ENCODE measurements at regions not wholly inside any gene's neighbourhood (a gene's known extent, or its start where the extent isn't known, plus 50 kb on each side); places are given as distances from the start of the nearest gene placed in this dataset.
A peak's percentile ranks its signal among the peaks of the same experiment; 100 is the strongest.

DNA sequence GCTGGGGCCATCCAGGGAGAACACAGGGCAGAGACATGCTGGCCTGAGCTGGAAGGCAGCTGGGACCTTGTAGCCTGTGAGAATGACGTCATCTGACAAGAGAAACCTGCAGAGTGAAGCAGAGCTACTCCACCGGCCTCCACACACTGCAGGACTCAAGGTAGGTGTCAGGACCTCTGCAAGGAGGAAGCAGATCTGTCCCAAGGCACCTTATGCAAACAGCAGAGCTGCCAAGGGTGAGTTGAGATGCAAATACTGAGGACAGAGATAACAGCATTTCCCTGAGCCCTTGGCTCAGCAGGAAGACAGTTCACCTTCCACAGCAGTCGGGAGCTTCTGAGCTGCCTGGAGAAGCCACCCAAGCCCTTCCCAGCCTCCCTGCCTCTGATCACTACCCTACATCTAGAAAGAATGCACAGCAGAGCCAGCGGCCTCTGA is 51.9 kb upstream of the IGSF9B start:
- DNase-seq (ENCODE audit: extremely low read depth, insufficient read length), result no peak
- H3K4me3 ChIP-seq (replicated peaks; ENCODE audit: low read depth, low read length), result no peak overlapping the region

DNA sequence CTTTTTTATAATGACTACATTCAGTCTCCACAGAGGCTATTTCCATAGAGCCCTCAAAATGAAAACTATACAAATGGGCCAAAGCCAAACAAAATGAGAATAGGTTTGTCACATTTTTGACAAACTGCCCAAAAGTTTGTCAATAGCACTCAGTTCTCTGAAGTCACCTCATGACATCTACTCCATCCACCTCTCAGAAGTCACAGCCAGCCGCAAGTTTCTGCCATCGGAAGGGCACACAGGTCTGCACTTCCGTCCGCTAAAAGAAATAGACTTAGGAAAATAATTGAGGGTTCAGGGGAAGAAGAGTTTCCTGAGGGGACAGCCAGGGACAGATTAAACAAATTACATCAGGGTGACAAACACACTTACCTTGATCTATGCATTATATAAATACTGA is 55.4 kb upstream of the JAM3 start:
- no peak for DNase-seq (ENCODE audit: extremely low read depth, insufficient read length)
- no peaks in the 10 kb centered on the region for H3K36me3 ChIP-seq (ENCODE audit: control insufficient read depth, insufficient read depth, low read length)
- H3K27me3 ChIP-seq (replicated peaks; ENCODE audit: control insufficient read depth, insufficient read depth, low read length), result peaks cover 1% of the 10 kb centered on the region
- no peak overlapping the region for H3K4me3 ChIP-seq (replicated peaks; ENCODE audit: low read depth, low read length)
- TF ChIP-seq, protein P1, sequence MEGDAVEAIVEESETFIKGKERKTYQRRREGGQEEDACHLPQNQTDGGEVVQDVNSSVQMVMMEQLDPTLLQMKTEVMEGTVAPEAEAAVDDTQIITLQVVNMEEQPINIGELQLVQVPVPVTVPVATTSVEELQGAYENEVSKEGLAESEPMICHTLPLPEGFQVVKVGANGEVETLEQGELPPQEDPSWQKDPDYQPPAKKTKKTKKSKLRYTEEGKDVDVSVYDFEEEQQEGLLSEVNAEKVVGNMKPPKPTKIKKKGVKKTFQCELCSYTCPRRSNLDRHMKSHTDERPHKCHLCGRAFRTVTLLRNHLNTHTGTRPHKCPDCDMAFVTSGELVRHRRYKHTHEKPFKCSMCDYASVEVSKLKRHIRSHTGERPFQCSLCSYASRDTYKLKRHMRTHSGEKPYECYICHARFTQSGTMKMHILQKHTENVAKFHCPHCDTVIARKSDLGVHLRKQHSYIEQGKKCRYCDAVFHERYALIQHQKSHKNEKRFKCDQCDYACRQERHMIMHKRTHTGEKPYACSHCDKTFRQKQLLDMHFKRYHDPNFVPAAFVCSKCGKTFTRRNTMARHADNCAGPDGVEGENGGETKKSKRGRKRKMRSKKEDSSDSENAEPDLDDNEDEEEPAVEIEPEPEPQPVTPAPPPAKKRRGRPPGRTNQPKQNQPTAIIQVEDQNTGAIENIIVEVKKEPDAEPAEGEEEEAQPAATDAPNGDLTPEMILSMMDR (IDR thresholded peaks at IDR 0.05; ENCODE audit: insufficient read depth, low read length, poor library complexity, severe bottlenecking), result no peak

More for the DNA sequence above, 51.9 kb upstream of the IGSF9B start:
- peaks cover 1% of the 10 kb centered on the region for H3K27me3 ChIP-seq (replicated peaks; ENCODE audit: control insufficient read depth, insufficient read depth, low read length)
- H3K36me3 ChIP-seq (ENCODE audit: control insufficient read depth, insufficient read depth, low read length), result no peaks in the 10 kb centered on the region
- TF ChIP-seq, protein P1 (IDR thresholded peaks at IDR 0.05; ENCODE audit: insufficient read depth, low read length, poor library complexity, severe bottlenecking), result no peak

DNA sequence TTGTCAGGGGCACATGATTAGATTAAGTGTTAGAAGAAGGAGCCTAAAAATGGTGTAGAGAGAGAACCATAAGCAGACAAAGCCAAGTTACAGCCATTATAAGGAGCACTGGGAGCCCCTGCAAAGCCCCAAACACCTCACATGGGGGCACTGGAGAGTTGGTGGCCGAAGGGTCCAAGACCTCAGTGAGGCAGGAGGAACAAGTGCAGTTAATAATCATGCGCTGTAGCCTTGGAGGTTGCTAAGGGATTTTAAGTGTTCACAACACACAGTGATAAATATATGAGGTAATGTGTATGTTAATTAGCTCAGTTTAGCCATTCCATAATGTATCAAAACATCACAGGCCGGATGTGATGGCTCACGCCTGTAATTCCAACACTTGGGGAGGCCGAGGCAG is 54.4 kb upstream of the JAM3 start:
- no peak for DNase-seq (ENCODE audit: extremely low read depth, insufficient read length)
- TF ChIP-seq, protein P1 (IDR thresholded peaks at IDR 0.05; ENCODE audit: insufficient read depth, low read length, poor library complexity, severe bottlenecking), result peak; percentile 27
- no peaks in the 10 kb centered on the region for H3K36me3 ChIP-seq (ENCODE audit: control insufficient read depth, insufficient read depth, low read length)
- H3K4me3 ChIP-seq (replicated peaks; ENCODE audit: low read depth, low read length), result no peak overlapping the region
- H3K27me3 ChIP-seq (replicated peaks; ENCODE audit: control insufficient read depth, insufficient read depth, low read length), result no peaks in the 10 kb centered on the region; the same call in 1 of the 2 replicates

DNA sequence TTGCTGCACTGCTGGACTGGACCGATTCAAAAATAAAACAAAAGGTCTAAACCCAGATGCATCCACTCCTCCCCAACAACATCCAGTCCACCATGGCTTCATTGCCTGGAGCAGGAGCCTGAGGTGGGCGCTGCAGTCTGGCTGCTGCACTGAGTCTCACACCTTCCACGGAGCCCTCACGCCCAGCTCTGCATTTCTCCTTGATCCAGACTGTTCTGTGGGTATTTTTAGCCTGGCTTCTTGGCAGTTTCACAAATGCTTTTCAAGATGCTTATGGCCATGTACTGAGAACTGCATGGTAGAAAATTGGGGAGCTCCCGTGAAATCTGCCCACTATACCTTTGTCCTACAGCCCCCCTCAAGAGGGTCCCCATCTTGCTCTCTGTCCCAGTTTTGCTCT is 53.3 kb upstream of the JAM3 start:
- DNase-seq (ENCODE audit: extremely low read depth, insufficient read length), result no peak
- Histone ChIP-seq H3K4me3 (replicated peaks; ENCODE audit: low read depth, low read length) (no peak overlapping the region), H3K36me3 (ENCODE audit: control insufficient read depth, insufficient read depth, low read length) (no peaks in the 10 kb centered on the region), H3K27me3 (replicated peaks; ENCODE audit: control insufficient read depth, insufficient read depth, low read length) (no peaks in the 10 kb centered on the region; the same call in 1 of the 2 replicates)
- TF ChIP-seq, protein P1 (IDR thresholded peaks at IDR 0.05; ENCODE audit: insufficient read depth, low read length, poor library complexity, severe bottlenecking), result no peak

DNA sequence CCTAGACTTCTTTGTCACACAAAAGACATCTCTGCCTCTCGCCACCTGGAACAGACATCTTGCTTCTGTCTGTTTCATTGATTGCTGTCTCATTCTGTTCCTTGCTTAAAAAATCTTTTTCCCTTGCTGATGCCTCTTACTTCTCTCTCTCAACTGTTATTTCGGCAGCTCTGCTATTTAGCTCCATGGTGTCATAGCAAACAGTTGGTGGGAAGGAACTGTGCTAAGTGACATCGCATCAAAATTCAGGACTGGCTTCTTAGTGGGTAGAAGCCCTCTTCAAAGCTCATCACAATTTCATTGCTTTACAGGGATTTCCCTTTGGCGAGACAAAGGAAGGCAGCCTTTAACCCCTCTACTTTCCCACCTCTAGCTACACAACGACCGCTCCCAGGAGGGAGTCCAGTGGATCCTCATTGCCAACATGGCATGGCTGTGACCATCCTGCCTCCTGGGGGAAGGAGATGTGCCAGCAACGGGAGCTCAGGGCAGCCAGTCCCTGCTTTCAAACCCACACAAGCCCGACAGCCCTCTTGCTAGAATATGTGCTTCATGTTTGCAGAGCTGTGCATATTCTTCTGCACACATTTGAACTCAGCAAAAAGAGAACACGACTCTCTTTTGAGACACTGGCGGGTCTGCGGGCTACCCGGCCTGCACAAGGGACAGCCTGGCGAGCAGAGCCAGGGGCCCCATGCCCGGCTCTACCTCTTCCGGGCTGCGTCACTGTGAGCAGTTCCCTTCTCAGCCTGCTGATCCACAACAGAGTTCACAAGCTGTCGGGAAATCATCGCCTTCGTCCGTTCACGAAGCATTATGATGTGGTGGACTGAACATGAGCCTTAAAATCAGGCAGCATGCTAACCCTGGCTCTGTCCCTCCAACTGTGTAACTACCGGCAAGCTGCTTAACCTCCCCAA is 51.1 kb upstream of the JAM3 start:
- Histone ChIP-seq H3K27me3 (replicated peaks; ENCODE audit: control insufficient read depth, insufficient read depth, low read length) (peaks cover 2% of the 10 kb centered on the region; the same call in 1 of the 2 replicates), H3K36me3 (ENCODE audit: control insufficient read depth, insufficient read depth, low read length) (no peaks in the 10 kb centered on the region), H3K4me3 (replicated peaks; ENCODE audit: low read depth, low read length) (no peak overlapping the region)
- no peak for DNase-seq (ENCODE audit: extremely low read depth, insufficient read length)
- TF ChIP-seq, protein P1 (IDR thresholded peaks at IDR 0.05; ENCODE audit: insufficient read depth, low read length, poor library complexity, severe bottlenecking), result no peak
